ENCODE measurements at regions not wholly inside any gene's neighbourhood (a gene's known extent, or its start where the extent isn't known, plus 50 kb on each side); places are given as distances from the start of the nearest gene placed in this dataset.

GRCh38 chrX:102860235-102860634, 76.8 kb upstream of the RAB40AL start:
- Histone ChIP-seq H3K9me3 (no peaks in the 10 kb centered on the region), H3K4me3 (no peak overlapping the region), H3K27me3 (no peaks in the 10 kb centered on the region), H3K36me3 (no peaks in the 10 kb centered on the region), H3K4me1 (no peaks in the 10 kb centered on the region), H3K27ac (no peak overlapping the region)
- TF ChIP-seq CTCF (IDR thresholded peaks at IDR 0.05) (no peak), EP300 (IDR thresholded peaks at IDR 0.05) (no peak), POLR2AphosphoS5 (IDR thresholded peaks at IDR 0.05) (no peak), POLR2A (IDR thresholded peaks at IDR 0.05) (no peak)
- 100% methylated on average over 1 of the region's 1 CpG for WGBS
- DNase-seq (ENCODE audit: low spot score in 2 of 2) = no peak

GRCh38 chrX:102863735-102864134, 73.3 kb upstream of the RAB40AL start:
- Histone ChIP-seq H3K4me3 (no peak overlapping the region), H3K9me3 (no peaks in the 10 kb centered on the region), H3K27me3 (no peaks in the 10 kb centered on the region), H3K27ac (no peak overlapping the region), H3K36me3 (peaks cover 4% of the 10 kb centered on the region), H3K4me1 (no peaks in the 10 kb centered on the region)
- TF ChIP-seq CTCF (IDR thresholded peaks at IDR 0.05) (peak; percentile 74 to 80), POLR2AphosphoS5 (IDR thresholded peaks at IDR 0.05) (no peak), POLR2A (IDR thresholded peaks at IDR 0.05) (no peak), EP300 (IDR thresholded peaks at IDR 0.05) (no peak)
- WGBS = 5% methylated on average over 4 of the region's 4 CpGs
- DNase-seq (ENCODE audit: low spot score in 2 of 2) = peak; percentile 87 to 89

- Histone ChIP-seq H3K4me3 (no peak overlapping the region), H3K36me3 (peaks cover 4% of the 10 kb centered on the region), H3K4me1 (no peaks in the 10 kb centered on the region), H3K27me3 (no peaks in the 10 kb centered on the region), H3K27ac (no peak overlapping the region), H3K9me3 (no peaks in the 10 kb centered on the region)
- no peak for DNase-seq (ENCODE audit: low spot score in 2 of 2)
- 57% methylated on average over 2 of the region's 2 CpGs for WGBS
- TF ChIP-seq POLR2AphosphoS5 (IDR thresholded peaks at IDR 0.05) = no peak
- no peak for TF ChIP-seq POLR2A (IDR thresholded peaks at IDR 0.05)
- TF ChIP-seq CTCF (IDR thresholded peaks at IDR 0.05) = no peak
- TF ChIP-seq EP300 (IDR thresholded peaks at IDR 0.05) = no peak
Measured at GRCh38 chrX:102866981-102867656, 70.0 kb upstream of the RAB40AL start.

GRCh38 chrX:102883491-102883890, 53.6 kb upstream of the RAB40AL start:
- Histone ChIP-seq H3K4me1 (no peaks in the 10 kb centered on the region), H3K4me3 (no peak overlapping the region), H3K9me3 (no peaks in the 10 kb centered on the region), H3K36me3 (peaks cover under 1% of the 10 kb centered on the region), H3K27ac (no peak overlapping the region), H3K27me3 (no peaks in the 10 kb centered on the region)
- WGBS = 70% methylated on average over 7 of the region's 7 CpGs
- no peak for TF ChIP-seq POLR2AphosphoS5 (IDR thresholded peaks at IDR 0.05)
- TF ChIP-seq POLR2A (IDR thresholded peaks at IDR 0.05) = no peak
- no peak for TF ChIP-seq CTCF (IDR thresholded peaks at IDR 0.05)
- TF ChIP-seq EP300 (IDR thresholded peaks at IDR 0.05) = no peak
- DNase-seq (ENCODE audit: low spot score in 2 of 2) = no peak

Measured in suprapubic skin (tissue), 4 donors.